ENCODE measurements at regions not wholly inside any gene's neighbourhood (a gene's known extent, or its start where the extent isn't known, plus 50 kb on each side); places are given as distances from the start of the nearest gene placed in this dataset.
"Not testable (repeated sequence)": the region's sequence is repeated elsewhere in the genome, so short reads cannot be mapped to it uniquely, and the experiment has no call there.

DNA sequence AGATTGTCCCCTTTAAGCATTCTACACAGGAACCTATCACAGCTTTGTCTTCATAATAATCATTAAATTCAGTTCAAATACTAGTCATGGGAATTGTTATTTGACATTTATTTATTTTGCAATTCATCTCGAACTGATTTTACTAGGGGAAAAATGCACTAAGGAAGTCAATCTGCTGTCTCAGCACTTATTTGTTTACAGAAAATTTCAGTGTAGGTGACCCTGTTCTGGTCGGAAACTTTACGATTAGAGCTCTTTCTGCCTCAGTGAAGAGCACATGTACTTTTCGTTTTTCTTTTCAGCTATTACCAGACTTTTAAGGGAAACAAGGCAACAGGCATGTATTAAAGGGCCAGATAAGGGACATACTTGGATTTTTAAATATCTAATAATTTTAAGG, 1405.7 kb upstream of the ZEB2 start:
- DNase-seq, result no peak

DNA sequence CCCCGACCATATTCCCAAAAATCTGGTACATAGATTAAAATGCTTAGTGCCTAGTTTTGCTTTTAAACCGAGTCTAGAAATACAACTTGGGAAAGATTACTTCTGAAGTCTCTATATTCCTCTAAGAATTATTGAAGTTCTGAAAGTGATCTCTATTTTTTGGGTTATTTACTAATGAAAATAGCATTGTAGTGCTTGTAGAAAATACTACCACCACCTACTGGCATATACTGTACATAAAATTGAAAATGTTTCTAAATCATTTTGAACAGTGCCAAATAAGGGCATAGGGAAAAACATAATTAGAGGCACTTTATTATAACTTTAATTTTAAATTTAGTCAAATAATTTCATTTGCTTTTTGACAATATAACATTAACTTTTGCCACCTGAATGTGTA, 1399.6 kb upstream of the ZEB2 start:
- no peak for DNase-seq

DNA sequence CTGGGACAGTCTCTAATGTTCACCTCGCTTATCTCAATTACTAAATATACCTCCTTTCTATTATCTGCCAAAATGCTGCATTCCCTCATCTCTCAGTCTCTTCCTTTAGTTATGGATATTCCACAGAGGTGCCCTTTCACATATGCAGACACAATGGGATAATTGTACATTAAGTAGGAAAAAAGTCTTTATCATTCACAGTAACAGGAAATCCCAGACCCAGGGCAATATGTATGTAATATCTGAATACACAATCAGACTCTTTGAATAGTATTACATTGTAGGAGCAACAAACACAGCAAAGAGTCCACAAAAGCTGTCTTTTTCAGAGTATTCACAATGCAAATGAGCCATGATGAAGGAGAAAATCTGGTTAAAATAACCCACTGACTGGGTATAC, 1399.0 kb upstream of the ZEB2 start:
- DNase-seq, result no peak

DNA sequence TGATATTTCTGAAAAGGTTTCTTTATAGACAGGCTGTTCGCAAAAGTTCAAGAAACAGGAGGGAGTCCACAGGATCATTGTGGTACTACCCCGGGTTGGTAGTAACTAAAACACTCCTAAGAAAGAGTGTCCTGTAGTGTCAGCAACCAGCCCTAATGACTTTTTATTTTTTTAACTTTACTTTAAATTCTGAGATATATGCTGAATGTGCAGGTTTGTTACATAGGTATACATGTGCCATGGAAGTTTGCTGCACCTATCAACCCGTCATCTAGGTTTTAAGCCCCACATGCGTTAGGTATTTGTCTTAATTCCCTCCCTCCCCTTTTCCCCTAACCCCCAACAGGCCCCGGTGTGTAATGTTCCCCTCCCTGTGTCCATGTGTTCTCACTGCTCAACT, 1396.9 kb upstream of the ZEB2 start:
- no peak for DNase-seq

DNA sequence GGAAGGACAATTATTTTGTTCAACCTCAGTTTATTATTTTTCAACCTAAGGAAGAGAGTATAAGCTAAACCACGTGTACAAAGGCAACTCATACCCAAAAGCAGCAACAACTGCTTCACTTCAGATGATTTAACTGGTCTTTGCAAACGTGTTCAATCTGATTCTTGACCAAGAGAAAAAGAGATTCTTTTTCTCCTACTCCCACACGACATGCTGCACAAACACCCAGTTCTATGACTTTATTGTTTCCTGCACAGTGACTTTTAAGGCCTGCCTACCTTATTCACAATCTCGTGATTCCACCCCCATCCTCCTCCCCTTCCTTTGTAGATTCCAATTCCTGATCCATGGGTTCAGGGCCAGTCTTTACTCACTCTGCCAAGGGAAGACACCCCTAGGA, 1394.8 kb upstream of the ZEB2 start:
- DNase-seq, result no peak

DNA sequence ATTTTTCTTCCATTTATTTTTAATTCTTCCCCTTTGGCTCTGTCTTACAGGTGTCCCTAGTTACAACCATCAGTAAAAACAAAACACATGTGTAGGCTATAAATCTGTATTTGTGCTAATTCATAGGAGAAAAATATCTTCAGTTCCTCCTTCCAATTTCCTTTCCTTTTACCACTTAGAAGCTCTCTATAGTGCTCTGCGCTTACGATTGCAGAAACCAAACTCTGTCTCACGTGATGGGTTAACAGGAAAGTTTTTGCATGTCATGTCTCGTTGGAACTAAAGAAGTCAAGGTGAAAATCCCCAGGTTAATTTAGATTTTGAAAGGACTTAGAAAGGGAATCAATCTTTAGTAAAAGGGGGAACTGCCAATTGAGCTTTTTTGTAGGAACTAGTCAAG, 1390.5 kb upstream of the ZEB2 start:
- no peak for DNase-seq

DNA sequence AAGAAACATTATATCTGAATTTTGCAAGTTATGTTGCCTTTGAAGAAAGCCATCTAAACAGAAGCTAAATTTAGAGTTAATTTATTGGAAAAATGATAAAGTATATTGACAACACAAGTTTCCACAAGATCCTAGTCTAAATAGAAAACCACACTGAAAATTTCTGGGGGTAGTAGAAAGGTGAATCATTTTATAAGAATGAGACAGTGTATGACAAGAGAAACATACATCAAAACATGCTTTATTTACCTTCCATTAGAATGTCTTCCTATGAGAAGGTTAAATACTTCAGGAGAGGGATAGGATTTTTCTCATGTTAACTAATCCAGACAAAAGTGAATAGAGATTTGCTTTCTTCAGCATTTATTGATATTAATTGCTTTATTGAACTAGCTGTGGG, 1389.8 kb upstream of the ZEB2 start:
- DNase-seq, result no peak

DNA sequence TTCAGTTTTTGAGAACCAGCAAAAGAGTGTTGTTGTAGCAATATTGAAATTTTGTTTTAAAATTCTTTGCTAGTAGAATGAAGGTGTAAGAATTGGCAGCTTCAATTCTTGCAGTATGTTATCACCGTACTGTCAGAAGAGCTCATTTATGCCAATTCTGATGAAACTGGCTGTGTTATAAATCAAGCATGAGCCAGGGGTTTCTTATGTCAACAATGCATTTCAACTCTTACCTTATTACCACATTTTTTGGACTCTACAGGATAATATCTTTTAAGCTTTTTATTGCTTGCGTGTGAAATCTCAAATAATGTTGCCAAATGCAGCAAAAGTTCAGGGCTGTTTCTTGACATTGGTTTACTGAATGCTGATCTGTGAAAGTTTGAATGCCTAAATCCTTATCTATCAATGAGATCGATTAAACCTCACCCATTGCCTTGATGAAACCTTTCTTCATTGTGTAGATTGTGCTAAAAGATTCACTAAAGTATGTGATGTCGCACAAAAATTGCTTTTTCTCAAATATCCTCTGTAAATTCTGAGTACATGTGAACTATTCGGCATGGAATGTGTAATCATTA, 1389.3 kb upstream of the ZEB2 start:
- no peak for DNase-seq

DNA sequence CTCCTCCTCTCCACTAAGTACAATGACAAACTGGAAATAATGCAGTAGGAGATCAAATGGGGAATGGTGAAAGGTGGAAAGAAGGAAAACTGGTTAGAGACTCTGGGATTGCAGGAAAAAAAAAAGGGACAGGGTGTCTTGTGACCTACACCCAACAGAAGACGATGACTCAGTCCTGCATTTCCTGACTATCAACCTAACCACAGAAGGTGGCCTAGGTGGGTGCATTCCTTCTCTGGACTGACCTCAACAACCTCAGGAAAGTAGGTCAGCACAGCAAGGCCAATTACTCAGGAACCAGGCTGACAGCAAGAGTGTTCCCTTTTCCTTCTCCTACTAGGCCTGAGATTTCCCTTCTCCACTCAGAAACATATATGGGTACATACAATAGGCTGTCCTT, 1386.4 kb upstream of the ZEB2 start:
- DNase-seq, result no peak

DNA sequence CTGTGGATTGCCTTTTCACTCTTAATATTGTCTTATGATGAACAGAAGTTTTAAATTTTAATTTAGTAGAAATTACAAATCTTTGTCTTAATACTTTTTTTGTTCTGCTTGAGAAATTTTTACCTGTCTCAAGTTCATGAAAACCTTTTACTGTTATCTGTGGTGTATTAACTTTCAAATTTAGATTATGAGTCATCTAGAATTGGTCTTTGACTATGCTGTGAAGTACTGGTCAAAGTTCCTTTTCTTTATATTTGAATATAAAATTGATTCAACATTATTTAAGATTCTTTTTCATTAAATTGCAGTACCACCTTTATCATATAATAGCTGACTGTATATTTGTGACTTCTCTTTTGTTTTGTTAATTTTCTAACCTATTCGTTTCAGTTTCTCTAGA, 1385.5 kb upstream of the ZEB2 start:
- no peak for DNase-seq

DNA sequence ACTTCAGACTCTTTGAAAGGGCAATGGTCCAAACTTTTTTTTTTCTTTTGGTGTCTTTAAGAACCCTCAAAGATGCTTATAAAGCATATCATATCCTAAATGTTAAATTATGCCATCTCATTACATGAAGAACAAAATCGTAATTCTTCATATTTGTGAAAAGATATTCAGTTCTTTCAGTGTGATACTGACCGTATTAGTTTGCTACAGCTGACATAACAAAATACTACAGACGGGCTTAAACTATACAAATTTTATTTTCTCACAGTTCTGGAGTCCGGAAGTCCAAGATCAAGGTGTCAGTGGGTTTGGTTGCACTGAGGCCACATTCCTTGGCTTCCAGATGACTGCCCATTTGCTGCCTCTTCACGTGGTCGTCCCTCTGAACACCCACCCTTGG, 1377.2 kb upstream of the ZEB2 start:
- DNase-seq, result no peak

DNA sequence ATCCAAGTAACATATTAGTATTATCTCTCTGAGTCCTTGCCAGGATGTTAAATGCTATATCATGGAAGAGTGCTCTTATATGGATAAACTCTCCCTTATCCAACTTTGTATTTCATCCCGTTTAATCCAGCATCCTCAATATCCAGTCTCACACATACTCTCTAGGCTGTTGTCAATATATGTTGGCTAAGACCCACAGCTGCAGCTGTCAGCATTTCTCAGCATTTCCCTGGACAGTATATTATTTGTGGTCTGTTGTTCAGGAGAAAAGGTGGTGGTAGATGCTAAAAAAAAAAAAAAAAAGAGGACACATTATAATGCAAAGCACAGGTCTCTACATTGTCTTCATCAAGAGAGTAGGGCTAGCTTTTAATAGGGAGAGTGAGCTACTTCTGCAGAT, 1368.0 kb upstream of the ZEB2 start:
- DNase-seq, result no peak

DNA sequence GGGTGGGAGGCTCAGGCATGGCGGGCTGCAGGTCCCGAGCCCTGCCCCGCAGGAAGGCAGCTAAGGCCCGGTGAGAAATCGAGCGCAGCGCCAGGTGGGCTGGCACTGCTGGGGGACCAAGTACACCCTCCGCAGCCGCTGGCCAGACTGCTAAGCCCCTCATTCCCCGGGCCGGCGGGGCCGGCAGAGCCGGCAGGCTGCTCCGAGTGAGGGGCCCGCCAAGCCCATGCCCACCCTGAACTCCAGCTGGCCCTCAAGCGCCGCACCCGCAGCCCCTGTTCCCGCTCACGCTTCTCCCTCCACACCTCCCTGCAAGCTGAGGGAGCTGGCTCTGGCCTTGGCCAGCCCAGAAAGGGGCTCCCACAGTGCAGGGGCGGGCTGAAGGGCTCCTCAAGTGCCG, 1361.1 kb upstream of the ZEB2 start:
- not testable (repeated sequence) for DNase-seq

DNA sequence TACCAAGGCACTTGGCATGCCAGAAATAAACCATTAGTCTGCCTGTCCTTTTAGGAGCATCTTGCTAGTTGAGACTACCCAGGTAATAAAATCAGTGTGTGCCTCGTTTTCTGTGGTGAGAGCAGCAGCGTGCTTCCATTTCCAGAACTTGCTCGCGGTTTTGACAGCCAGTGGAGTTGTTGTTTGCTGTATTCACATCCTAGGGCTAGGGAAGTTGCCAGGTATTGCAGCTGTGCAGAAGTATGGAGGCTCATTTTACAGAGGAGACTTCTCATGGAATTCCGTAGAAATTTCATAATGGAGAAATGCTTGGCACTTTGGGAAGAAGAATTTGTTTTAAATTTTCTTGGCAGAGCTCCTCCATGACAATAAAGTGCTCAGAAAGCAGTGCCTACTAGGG, 1355.1 kb upstream of the ZEB2 start:
- no peak for DNase-seq

DNA sequence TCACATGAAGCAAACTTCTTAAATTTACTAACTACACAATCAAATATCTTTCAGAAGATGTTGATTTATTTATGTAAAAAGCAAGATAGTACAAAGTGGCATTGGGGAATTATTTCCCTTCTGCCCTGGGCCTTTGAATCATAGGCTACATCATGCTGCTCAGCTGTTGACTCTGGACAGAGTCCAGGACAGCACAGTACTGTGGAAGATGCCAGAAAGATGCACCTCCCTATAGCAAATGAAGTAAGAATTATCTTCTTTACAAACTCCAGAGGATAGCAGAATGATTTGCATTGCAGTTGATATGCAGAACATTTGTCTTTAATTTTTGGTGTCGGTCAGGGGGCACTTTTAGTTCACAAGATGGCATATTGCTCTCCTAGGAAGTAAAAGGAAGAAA, 1354.5 kb upstream of the ZEB2 start:
- DNase-seq, result no peak

DNA sequence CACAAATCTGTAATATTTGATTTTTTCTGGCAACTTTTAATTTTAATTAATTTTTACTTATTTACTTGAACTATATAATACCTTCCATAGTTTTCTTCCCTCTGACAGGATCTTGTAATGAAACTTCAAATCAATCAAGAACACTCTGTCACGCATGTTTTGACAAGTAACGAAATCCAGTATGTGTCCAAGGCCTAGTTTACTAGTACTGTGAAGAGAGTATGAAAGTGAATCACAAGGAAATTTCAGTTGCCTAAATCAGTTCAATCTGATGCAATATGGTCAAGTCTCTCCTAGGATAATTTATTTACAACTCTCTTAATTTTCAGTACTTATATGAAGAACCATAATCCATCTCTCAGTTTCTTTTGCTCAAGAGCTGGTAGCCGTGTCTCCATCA, 1344.6 kb upstream of the ZEB2 start:
- no peak for DNase-seq

DNA sequence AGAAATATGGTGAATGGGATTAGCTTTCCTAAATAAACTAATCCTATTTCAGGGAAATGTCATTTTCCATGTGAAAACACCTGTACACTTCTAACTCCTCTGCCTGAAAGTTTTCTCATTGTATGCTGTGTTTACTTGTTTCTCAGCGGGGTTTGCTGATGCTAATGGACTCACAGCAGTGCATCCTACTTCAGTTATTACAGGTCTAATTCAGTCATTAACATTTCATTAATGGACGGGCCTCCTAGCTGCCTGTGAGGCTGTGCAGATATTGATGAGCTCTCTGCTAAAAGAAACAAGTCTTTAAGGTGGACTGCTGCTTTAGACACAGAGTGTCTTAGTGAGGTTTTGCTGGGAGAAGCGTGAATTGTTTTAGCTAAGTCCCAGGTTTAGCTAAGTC, 1342.0 kb upstream of the ZEB2 start:
- no peak for DNase-seq

DNA sequence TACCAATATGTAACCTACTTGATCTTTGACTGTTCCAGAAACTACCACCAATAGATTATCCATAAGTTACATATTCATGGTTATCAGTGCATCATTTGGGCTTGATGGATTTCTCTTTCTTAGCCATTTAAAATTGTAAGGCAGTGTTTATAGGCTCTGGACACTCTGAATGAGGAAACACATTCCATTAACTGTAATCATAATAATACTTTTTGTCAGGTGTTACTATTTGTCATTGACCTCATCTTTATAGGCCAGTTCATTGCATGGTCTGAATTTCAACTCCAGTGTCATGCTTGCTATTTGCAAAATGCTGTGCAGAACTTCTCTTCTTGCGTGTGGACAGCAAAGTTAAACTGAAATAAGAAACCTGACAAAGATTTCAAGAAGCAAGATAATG, 1340.2 kb upstream of the ZEB2 start:
- DNase-seq, result no peak

DNA sequence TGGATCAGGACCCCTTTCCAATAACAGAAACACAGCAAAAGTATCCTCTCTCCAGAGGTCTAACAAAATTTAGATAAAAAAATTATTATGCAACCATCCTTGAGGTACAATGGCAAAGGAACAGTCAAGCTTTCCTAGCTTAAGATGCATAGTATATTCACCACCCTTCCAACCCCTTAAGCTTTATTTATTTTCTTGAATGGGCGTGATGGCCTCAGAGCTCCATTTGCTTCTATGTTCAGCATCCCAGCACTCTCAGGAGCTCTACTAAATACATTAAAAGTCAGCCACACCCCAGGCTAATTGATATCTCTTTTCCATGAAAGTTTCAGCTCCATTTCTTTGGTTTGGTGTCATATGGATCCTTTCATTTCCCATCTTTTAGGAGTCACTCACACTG, 1335.2 kb upstream of the ZEB2 start:
- DNase-seq, result no peak

DNA sequence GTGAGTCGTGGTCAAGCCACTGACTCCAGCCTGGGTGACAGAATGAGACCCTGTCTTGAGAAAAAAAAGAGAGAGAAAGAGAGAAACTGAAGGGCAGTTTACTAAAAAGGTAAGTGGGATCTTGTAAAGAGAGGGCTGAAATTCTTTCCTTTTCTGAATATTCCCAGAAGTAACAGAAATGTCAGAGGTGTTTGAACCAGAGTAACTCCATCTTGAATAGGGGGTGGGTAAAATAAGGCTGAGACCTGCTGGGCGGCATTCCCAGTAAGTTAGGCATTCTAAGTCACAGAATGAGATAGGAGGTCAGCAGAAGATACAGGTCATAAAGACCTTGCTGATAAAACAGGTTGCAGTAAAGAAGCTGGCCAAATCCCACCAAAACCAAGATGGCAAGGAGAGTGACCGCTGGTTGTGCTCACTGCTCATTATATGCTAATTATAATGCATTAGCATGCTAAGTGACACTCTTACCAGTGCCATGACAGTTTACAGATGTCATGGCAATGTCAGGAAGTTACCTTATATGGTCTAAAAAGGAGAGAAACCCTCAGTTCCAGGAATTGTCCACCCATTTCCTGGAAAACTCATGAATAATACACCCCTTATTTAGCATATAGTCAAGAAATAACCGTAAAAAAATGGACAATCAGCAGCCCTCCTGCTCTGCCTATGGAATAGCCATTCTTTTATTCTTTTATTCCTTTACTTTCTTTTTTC, 1334.3 kb upstream of the ZEB2 start:
- DNase-seq, result no peak

DNA sequence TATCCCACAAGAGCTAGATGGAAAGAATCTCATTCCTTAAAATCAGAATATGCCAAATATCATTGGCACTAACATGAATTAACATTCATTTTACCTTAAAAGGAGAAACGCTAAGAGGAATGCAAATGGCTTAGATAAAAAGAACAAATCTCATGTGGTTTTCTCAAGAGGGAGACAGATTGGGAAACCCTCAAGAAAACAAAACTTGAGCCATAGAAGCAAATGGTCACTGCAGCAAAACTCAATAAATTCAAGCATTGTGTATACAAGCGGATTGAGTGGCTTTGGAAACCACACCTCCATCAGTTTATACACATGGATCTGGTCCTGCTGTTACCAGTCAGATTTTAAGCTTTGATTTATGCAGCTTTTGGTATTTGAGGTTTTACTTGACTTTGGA, 1331.8 kb upstream of the ZEB2 start:
- no peak for DNase-seq

DNA sequence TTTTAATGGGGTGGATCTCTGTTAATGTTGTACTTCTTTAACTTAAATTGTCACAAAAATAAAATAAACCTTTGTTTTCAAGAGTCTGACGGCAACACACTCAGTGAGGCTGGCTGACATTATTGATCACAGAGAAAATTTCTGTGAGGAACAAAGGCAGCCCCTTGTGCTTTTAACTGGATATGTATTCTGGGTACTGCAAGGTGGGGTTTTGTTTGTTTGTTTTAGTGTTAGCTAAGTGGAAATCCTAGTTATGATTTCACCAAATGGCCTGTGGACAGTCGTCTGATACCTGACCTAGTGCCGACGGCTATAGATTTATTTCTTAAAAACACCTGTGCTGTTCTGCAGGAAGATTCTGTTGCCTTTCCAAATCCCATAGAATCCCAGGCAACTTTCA, 1329.5 kb upstream of the ZEB2 start:
- no peak for DNase-seq

DNA sequence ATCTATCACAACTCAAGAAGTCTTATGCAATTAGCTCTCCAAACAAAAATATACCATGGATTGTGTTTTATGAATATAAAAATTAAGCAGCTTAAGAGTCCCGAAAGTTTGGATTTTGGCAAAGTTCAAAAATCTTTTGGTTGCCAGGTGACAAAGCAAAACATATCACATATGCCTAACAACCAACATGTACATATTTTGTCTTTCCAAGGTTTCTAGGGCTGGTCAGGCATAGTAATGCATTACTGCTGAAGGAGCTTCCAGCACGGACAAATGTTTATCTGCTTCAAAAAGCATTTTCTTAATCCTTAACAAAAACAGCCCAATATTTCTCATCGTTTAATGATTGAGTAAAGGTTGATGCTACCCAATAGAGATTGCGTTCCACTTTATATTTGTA, 1327.1 kb upstream of the ZEB2 start:
- DNase-seq, result no peak

DNA sequence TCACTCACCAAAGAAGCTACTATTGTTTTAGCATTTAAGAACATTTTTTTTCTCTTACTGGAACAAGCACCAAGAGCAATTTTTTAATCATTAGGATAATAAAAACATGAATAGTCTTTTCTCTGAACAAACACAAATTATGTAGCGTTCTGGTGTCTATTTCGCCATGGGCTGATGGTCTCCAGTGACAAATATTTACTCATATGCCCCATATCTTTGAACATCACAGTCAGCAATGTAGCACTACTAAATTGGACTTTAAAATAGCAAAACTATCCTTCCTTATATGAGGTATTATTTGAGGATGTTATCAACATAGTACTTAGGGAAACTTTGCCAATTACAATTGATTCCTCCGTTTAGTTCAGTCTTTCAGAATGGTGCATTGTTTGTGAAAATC, 1326.0 kb upstream of the ZEB2 start:
- no peak for DNase-seq

DNA sequence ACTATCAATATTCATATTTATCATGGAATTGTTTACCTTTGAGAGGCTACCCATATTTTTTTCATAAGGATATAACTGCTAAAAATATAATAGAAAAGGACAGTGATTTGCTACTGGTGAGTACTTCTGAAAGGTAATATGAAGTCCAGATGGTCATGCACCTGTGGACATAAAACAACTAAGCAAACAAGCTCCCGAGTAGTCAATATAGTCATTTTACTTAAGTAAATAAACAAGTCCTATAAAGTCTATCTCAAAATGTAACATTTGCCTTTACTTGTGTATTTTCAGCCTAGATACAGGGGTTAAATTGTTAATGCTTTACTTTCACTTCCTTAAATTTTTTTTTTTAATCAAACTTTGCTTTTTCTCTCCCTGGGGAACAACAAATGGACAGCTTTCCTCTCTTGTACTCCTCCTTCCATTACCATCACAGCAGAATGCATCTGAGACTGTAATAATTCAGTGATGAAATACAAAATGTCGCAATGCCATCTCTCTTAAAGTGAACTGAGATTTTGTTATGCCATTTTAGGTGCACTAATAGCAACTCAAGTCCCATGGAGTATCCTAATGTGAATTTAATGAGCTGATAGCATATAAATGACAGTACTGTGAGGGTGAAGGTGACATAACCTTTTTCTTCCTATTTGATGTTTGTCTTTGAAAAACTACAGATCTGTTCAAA, 1325.4 kb upstream of the ZEB2 start:
- no peak for DNase-seq

Data from activated T-cell treated with anti-CD3 and anti-CD28 coated beads, Interleukin-2, amount 50 U/mL, for 1 hour (primary cell).